Naive thymus-derived CD4-positive, alpha-beta T cell (primary cell): ENCODE measurements at regions not wholly inside any gene's neighbourhood (a gene's known extent, or its start where the extent isn't known, plus 50 kb on each side); places are given as distances from the start of the nearest gene placed in this dataset.

ENCODE experiments used
- ATAC-seq: fragments of 150-1000 bp; cut with Tn5 transposase; 2 replicates; pipeline ENCODE4 v1.10.0; 2021; ENCODE audit warnings: mild to moderate bottlenecking, moderate library complexity
- CTCF ChIA-PET: fragments of 350-600 bp; sonication (Branson Sonifier 250); formaldehyde crosslinking; loops from one replicate; lab custom pipeline; 2021; ENCODE audit warnings: antibody characterized with exemption; lab: Charles Lee
- POLR2A ChIA-PET: fragments of 350-600 bp; sonication (Branson Sonifier 250); formaldehyde crosslinking; loops from one replicate; lab custom pipeline; 2021; ENCODE audit warnings: antibody characterized with exemption, inconsistent platforms; lab: Charles Lee
- DNase-seq, 9 donors: peaks; one replicate each; pipeline versions ENCODE4 v3.0.0 to v3.0.0-alpha.2; 2020 to 2022; ENCODE audit warnings: mixed read lengths in 1 of 9
- H3K27ac ChIP-seq: one replicate; pipeline ENCODE4 v1.7.0; 2013; ENCODE audit warnings: mild to moderate bottlenecking, low read depth, low read length, moderate library complexity
- H3K27me3 ChIP-seq, 2 donors: one replicate each; pipeline ENCODE4 v1.7.0; 2013; ENCODE audit warnings: low read length in 2 of 2, mild to moderate bottlenecking in 2 of 2, moderate library complexity in 2 of 2; ENCODE audit not compliant: control insufficient read depth in 2 of 2, insufficient read depth in 2 of 2
- H3K36me3 ChIP-seq, 3 experiments: 1 replicate in 2 of 3; 2 replicates in 1 of 3; pipeline ENCODE4 v1.7.0; 2013; ENCODE audit warnings: low read length in 3 of 3, mild to moderate bottlenecking in 3 of 3, moderate library complexity in 1 of 3; ENCODE audit not compliant: insufficient read depth in 3 of 3, control insufficient read depth in 2 of 3
- H3K4me1 ChIP-seq, 2 donors: one replicate each; pipeline ENCODE4 v1.7.0; 2013; ENCODE audit warnings: low read length in 2 of 2, mild to moderate bottlenecking in 2 of 2, moderate library complexity in 1 of 2; ENCODE audit not compliant: control insufficient read depth in 2 of 2, insufficient read depth in 2 of 2
- H3K4me3 ChIP-seq: 2 replicates; pipeline ENCODE4 v1.7.0; 2013; ENCODE audit warnings: mild to moderate bottlenecking, low read length
- H3K9me3 ChIP-seq, 3 experiments: 1 replicate in 2 of 3; 2 replicates in 1 of 3; pipeline ENCODE4 v1.7.0; 2013; ENCODE audit warnings: low read length in 3 of 3; ENCODE audit not compliant: control insufficient read depth in 2 of 3
- H3K27ac Mint-ChIP-seq, 9 donors: one replicate each; pipeline ENCODE4 v1.8.0; 2020 to 2022; ENCODE audit warnings: mixed read lengths in 9 of 9, mild to moderate bottlenecking in 8 of 9, moderate library complexity in 5 of 9, inconsistent platforms in 2 of 9
- H3K27me3 Mint-ChIP-seq, 5 donors: one replicate each; pipeline ENCODE4 v1.8.0; 2021 to 2022; ENCODE audit warnings: mixed read lengths in 5 of 5, mild to moderate bottlenecking in 1 of 5
- H3K36me3 Mint-ChIP-seq, 5 donors: one replicate each; pipeline ENCODE4 v1.8.0; 2020 to 2022; ENCODE audit warnings: mixed read lengths in 5 of 5, mild to moderate bottlenecking in 3 of 5, inconsistent platforms in 1 of 5
- H3K4me1 Mint-ChIP-seq, 7 donors: one replicate each; pipeline ENCODE4 v1.8.0; 2020 to 2022; ENCODE audit warnings: mixed read lengths in 7 of 7, mild to moderate bottlenecking in 3 of 7, inconsistent platforms in 1 of 7
- H3K4me3 Mint-ChIP-seq, 10 donors: one replicate each; pipeline ENCODE4 v1.8.0; 2020 to 2022; ENCODE audit warnings: mild to moderate bottlenecking in 10 of 10, mixed read lengths in 10 of 10, moderate library complexity in 6 of 10, inconsistent platforms in 2 of 10
- H3K9me3 Mint-ChIP-seq, 11 donors: one replicate each; pipeline ENCODE4 v1.8.0; 2020 to 2022; ENCODE audit warnings: mixed read lengths in 11 of 11, mild to moderate bottlenecking in 4 of 11, inconsistent platforms in 1 of 11, moderate library complexity in 1 of 11
- intact Hi-C, 2 donors: fragments of 100-400 bp; cut with micrococcal nuclease; formaldehyde crosslinking; loops; one replicate each; pipeline ENCODE4 v1.15.1; 2023

DNA sequence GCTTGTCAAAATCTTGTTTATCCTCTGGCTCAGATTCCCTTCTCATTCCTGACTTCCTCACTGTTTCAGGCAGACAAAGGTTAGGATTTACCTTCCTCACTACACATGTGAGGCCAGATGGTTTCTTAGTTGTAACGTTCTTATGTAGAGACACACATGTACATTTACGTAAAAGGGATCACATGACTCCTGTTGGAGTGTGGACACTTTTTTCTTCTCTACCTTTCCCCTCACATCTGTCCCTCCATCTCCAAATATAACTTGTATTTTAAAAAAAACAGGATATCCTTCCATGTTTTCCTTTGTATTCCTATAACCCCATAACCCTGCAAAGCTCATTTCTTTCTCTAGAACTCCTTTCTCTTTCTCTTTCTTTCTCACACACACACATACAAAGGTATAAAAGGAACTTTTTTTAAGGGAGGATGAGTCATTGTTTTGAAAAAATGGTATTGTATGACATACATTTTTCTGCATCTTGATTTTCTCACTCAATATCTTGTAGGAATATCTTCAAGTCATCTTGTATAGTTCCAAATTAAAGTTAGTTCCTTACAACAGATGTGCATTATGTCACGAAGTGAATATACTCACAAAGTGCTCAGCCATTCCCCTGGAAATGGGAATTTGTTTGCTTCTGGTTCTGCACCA lies 78.2 kb upstream of the SULF2 start:
- no peak for DNase-seq
- CTCF ChIA-PET = no interaction called here
- H3K27ac Mint-ChIP-seq = no peak overlapping the region

GRCh38 chr20:47862574-47863240 lies 77.4 kb upstream of the SULF2 start:
- Mint-ChIP-seq H3K4me3 (no peak overlapping the region), H3K27ac (no peak overlapping the region), H3K4me1 (no peaks in the 10 kb centered on the region), H3K9me3 (peaks cover 0 to 12% (median 0%) of the 10 kb centered on the region in 11 donors), H3K36me3 (no peaks in the 10 kb centered on the region), H3K27me3 (peaks cover 0 to 18% (median 10%) of the 10 kb centered on the region in 5 donors)
- H3K36me3 ChIP-seq = no peaks in the 10 kb centered on the region
- H3K4me1 ChIP-seq = no peaks in the 10 kb centered on the region
- H3K4me3 ChIP-seq = no peak overlapping the region
- POLR2A ChIA-PET = no interaction called here
- ATAC-seq = no peak
- intact Hi-C loops = no loop called here
- H3K27ac ChIP-seq = no peak overlapping the region
- DNase-seq = no peak
- H3K27me3 ChIP-seq = no peaks in the 10 kb centered on the region
- CTCF ChIA-PET = no interaction called here
- H3K9me3 ChIP-seq = no peaks in the 10 kb centered on the region

More for the DNA sequence above, 78.2 kb upstream of the SULF2 start:
- H3K27me3 ChIP-seq = no peaks in the 10 kb centered on the region
- no peak overlapping the region for H3K4me3 Mint-ChIP-seq
- POLR2A ChIA-PET = no interaction called here
- intact Hi-C loops = no loop called here
- no peaks in the 10 kb centered on the region for H3K9me3 ChIP-seq
- H3K36me3 ChIP-seq = no peaks in the 10 kb centered on the region
- H3K4me1 ChIP-seq = no peaks in the 10 kb centered on the region
- no peak overlapping the region for H3K27ac ChIP-seq
- ATAC-seq = no peak
- H3K27me3 Mint-ChIP-seq = peaks cover 0 to 14% (median 10%) of the 10 kb centered on the region in 5 donors
- no peaks in the 10 kb centered on the region for H3K36me3 Mint-ChIP-seq
- no peaks in the 10 kb centered on the region for H3K4me1 Mint-ChIP-seq
- no peak overlapping the region for H3K4me3 ChIP-seq
- H3K9me3 Mint-ChIP-seq = peaks cover 0 to 12% (median 0%) of the 10 kb centered on the region in 11 donors

GRCh38 chr20:47861116-47861515 lies 75.8 kb upstream of the SULF2 start:
- ChIA-PET CTCF (no interaction called here), POLR2A (no interaction called here)
- Histone ChIP-seq H3K36me3 (no peaks in the 10 kb centered on the region), H3K4me1 (no peaks in the 10 kb centered on the region), H3K27me3 (no peaks in the 10 kb centered on the region), H3K9me3 (no peaks in the 10 kb centered on the region), H3K27ac (no peak overlapping the region), H3K4me3 (no peak overlapping the region)
- DNase-seq (no peak), ATAC-seq (no peak)
- Mint-ChIP-seq H3K9me3 (peaks cover 0 to 12% (median 0%) of the 10 kb centered on the region in 11 donors), H3K4me3 (no peak overlapping the region), H3K36me3 (no peaks in the 10 kb centered on the region), H3K27ac (no peak overlapping the region), H3K27me3 (peaks cover 0 to 14% (median 10%) of the 10 kb centered on the region in 5 donors), H3K4me1 (no peaks in the 10 kb centered on the region)
- intact Hi-C loops = no loop called here

DNA sequence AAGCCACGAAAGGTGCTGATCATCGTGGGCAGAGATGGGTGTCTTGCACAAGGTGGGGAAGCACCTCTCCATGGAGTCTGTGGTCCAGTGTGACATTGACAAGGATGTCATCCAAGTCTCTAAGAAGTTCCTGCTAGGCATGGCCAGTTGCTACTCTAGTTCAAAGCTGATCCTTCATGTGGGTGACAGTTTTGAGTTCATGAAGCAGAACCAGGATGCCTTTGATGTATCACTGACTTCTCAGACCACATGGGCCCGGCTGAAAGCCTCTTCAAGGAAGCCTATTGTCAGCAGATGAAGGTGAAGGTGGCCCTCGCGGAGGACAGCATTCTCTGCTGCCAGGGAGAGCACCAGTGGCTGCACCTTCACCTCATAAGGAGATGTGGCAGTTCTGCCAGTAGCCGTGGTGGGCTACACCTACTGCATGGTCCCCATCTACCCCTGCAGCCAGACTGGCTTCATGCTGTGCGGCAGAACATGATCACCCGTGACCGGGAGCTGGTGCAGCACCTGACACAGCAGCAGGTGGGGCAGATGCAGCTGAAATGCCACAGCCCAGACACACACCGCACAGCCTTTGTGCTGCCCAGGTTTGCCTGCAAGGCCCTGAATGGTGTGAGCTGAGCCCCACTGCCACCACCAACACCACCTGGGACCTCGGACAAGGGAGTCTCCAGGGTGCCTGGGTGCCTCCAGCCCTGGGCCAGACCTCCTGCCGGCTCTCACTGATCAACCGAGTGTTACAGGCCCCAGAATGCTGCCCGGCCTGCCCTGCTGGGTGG lies 75.0 kb upstream of the SULF2 start:
- H3K36me3 ChIP-seq = no peaks in the 10 kb centered on the region
- no peak for DNase-seq
- H3K4me1 ChIP-seq = no peaks in the 10 kb centered on the region
- ChIA-PET POLR2A (no interaction called here), CTCF (no interaction called here)
- no peaks in the 10 kb centered on the region for H3K36me3 Mint-ChIP-seq
- peaks cover 0 to 12% (median 0%) of the 10 kb centered on the region in 11 donors for H3K9me3 Mint-ChIP-seq
- H3K4me3 Mint-ChIP-seq = no peak overlapping the region
- no peaks in the 10 kb centered on the region for H3K9me3 ChIP-seq
- no peaks in the 10 kb centered on the region for H3K4me1 Mint-ChIP-seq
- intact Hi-C loops = no loop called here
- peaks cover 0 to 12% (median 4%) of the 10 kb centered on the region in 5 donors for H3K27me3 Mint-ChIP-seq
- H3K27me3 ChIP-seq = no peaks in the 10 kb centered on the region
- no peak overlapping the region for H3K4me3 ChIP-seq
- no peak overlapping the region for H3K27ac ChIP-seq
- no peak for ATAC-seq
- no peak overlapping the region for H3K27ac Mint-ChIP-seq

GRCh38 chr20:47859278-47859677 lies 74.0 kb upstream of the SULF2 start:
- Histone ChIP-seq H3K9me3 (no peaks in the 10 kb centered on the region), H3K27me3 (no peaks in the 10 kb centered on the region), H3K36me3 (no peaks in the 10 kb centered on the region), H3K27ac (no peak overlapping the region), H3K4me1 (no peaks in the 10 kb centered on the region), H3K4me3 (no peak overlapping the region)
- no peaks in the 10 kb centered on the region for H3K36me3 Mint-ChIP-seq
- peaks cover 0 to 11% (median 3%) of the 10 kb centered on the region in 5 donors for H3K27me3 Mint-ChIP-seq
- intact Hi-C loops = no loop called here
- DNase-seq (no peak), ATAC-seq (no peak)
- POLR2A ChIA-PET = no interaction called here
- CTCF ChIA-PET = no interaction called here
- H3K4me3 Mint-ChIP-seq = no peak overlapping the region
- no peak overlapping the region for H3K27ac Mint-ChIP-seq
- H3K9me3 Mint-ChIP-seq = peaks cover 0 to 12% (median 0%) of the 10 kb centered on the region in 11 donors
- H3K4me1 Mint-ChIP-seq = no peaks in the 10 kb centered on the region

- Mint-ChIP-seq H3K27ac (no peak overlapping the region), H3K4me1 (no peaks in the 10 kb centered on the region), H3K27me3 (peaks cover 0 to 8% (median under 1%) of the 10 kb centered on the region in 5 donors), H3K4me3 (no peak overlapping the region), H3K36me3 (no peaks in the 10 kb centered on the region), H3K9me3 (peaks cover 0 to 3% (median 0%) of the 10 kb centered on the region in 11 donors)
- Histone ChIP-seq H3K27me3 (no peaks in the 10 kb centered on the region), H3K4me1 (no peaks in the 10 kb centered on the region), H3K36me3 (no peaks in the 10 kb centered on the region), H3K4me3 (no peak overlapping the region), H3K9me3 (no peaks in the 10 kb centered on the region), H3K27ac (no peak overlapping the region)
- CTCF ChIA-PET = no interaction called here
- no peak for DNase-seq
- POLR2A ChIA-PET = no interaction called here
- intact Hi-C loops = no loop called here
- ATAC-seq = no peak
Observed at GRCh38 chr20:47857569-47858464, 72.5 kb upstream of the SULF2 start.
